GM19240 (cell line): ENCODE measurements at regions not wholly inside any gene's neighbourhood (a gene's known extent, or its start where the extent isn't known, plus 50 kb on each side); places are given as distances from the start of the nearest gene placed in this dataset.

ENCODE experiments used
- DNase-seq: peaks from one replicate; pipeline ENCODE4 v3.0.0; 2011; ENCODE audit warnings: low spot score; ENCODE audit not compliant: insufficient read length

GRCh38 chr3:103052236-103052830 is 617.5 kb downstream of the ZPLD1 start:
- no peak for DNase-seq

GRCh38 chr3:103055021-103055520 is 620.3 kb downstream of the ZPLD1 start:
- no peak for DNase-seq

- no peak for DNase-seq
Measured at GRCh38 chr3:103056542-103056941, 621.7 kb downstream of the ZPLD1 start.

- DNase-seq, result no peak
Measured at GRCh38 chr3:103057003-103057402, 622.2 kb downstream of the ZPLD1 start.

GRCh38 chr3:103057487-103057886 is 622.7 kb downstream of the ZPLD1 start:
- no peak for DNase-seq

- DNase-seq, result no peak
Measured at GRCh38 chr3:103059432-103059831, 624.6 kb downstream of the ZPLD1 start.

GRCh38 chr3:103060242-103060641 is 625.4 kb downstream of the ZPLD1 start:
- DNase-seq, result no peak

- DNase-seq, result no peak
Measured at GRCh38 chr3:103067963-103068362, 633.1 kb downstream of the ZPLD1 start.

- no peak for DNase-seq
Measured at GRCh38 chr3:103075282-103075681, 640.5 kb downstream of the ZPLD1 start.

- no peak for DNase-seq
Measured at GRCh38 chr3:103077910-103078309, 643.1 kb downstream of the ZPLD1 start.

- no peak for DNase-seq
Measured at GRCh38 chr3:103082501-103082900, 647.7 kb downstream of the ZPLD1 start.

GRCh38 chr3:103083848-103084631 is 649.2 kb downstream of the ZPLD1 start:
- no peak for DNase-seq

GRCh38 chr3:103085465-103085864 is 650.6 kb downstream of the ZPLD1 start:
- no peak for DNase-seq

- DNase-seq, result no peak
Measured at GRCh38 chr3:103089758-103090157, 654.9 kb downstream of the ZPLD1 start.

- no peak for DNase-seq
Measured at GRCh38 chr3:103105206-103105605, 670.4 kb downstream of the ZPLD1 start.

- DNase-seq, result no peak
Measured at GRCh38 chr3:103112273-103112672, 677.5 kb downstream of the ZPLD1 start.

GRCh38 chr3:103126115-103126514 is 691.3 kb downstream of the ZPLD1 start:
- no peak for DNase-seq

GRCh38 chr3:103127098-103127630 is 692.3 kb downstream of the ZPLD1 start:
- no peak for DNase-seq

GRCh38 chr3:103127737-103128136 is 692.9 kb downstream of the ZPLD1 start:
- DNase-seq, result no peak

- no peak for DNase-seq
Measured at GRCh38 chr3:103134023-103134724, 699.4 kb downstream of the ZPLD1 start.

- no peak for DNase-seq
Measured at GRCh38 chr3:103136621-103137020, 701.8 kb downstream of the ZPLD1 start.

- no peak for DNase-seq
Measured at GRCh38 chr3:103137830-103138229, 703.0 kb downstream of the ZPLD1 start.
